HG02852 (cell line): ENCODE measurements at regions not wholly inside any gene's neighbourhood (a gene's known extent, or its start where the extent isn't known, plus 50 kb on each side); places are given as distances from the start of the nearest gene placed in this dataset.
A peak's percentile ranks its signal among the peaks of the same experiment; 100 is the strongest.

Experiments used
- ATAC-seq: cut with Tn5 transposase; IDR thresholded peaks from one replicate; pipeline ENCODE4 v1.9.1; 2021; ENCODE audit warnings: mild to moderate bottlenecking, moderate library complexity; ENCODE audit not compliant: unreplicated experiment

- no peak for ATAC-seq
Measured at GRCh38 chrX:51798701-51799100, 55.5 kb downstream of the GSPT2 start.

DNA sequence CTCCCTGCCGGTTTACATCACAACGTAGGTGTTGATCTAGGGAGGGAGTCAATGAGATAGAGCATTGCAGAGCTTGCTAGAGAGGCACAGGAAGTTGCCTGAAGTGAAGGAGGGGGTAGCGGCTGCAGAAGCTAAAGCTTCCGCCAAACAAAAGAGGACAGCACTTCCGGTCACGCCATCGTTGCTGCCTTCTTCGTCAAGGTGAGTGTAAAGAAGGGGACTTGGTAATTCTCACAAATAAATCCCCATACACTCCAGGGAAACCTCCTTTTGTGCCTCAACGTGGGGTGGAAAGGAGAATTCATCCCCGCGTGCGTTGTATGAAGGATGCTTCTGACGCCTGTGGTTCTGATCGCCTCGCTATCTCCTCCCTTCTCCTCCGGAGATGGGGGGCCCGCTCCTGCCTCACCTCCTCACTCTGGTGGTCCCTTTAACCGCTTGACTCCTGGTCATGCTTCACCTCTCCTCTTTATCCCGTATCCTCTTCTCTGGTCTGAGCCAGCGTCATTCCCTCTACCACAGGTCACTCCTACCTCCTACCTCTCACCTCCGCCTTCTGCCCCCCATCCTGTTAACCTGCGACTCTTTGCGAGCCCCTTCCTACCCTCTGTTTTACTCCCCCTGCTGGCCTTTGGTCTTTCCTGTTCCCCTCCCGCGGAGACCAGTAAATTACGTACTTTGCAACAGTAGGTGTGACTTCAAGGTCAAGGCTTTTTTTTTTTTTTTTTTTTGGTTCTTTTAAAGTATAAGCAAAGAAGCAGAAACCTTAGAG is 59.9 kb downstream of the GSPT2 start:
- peak; percentile 92 for ATAC-seq

DNA sequence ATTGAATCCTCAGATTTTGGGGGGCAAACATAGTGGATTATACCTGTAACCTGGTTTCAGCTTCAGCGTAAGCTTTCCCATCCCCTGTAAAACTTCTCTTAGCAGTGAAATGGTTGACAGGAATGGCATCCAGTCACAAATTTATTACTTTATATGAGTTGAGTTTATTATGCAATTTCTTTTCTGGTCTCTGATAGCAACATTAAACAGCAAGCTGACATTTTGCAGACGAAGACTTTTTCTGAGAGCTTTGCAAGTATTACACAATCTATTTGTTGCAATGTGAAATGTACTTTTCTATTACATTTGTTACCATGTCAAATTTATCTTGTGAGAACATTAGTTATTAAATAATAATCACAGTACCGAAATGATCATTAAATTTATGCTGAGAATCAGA is 60.6 kb downstream of the GSPT2 start:
- ATAC-seq, result no peak

DNA sequence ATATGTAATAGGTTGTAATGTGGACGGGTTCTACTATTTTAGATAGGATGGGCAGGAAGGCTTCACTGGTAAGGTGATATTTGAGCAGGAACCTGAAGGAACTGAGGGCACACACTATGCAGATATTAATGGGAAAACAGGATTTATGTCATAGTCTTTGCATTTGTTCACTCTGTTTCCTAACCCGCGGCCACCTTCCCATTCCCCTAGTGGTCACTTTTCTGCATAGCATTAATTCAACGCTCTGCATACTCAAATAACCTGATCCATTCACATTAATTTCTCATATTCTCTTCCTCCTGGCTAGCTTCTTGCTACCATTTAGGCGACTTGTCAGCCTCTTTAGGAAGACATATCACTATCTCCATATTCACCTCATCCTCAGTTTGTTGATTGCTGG is 61.5 kb downstream of the GSPT2 start:
- ATAC-seq, result no peak

DNA sequence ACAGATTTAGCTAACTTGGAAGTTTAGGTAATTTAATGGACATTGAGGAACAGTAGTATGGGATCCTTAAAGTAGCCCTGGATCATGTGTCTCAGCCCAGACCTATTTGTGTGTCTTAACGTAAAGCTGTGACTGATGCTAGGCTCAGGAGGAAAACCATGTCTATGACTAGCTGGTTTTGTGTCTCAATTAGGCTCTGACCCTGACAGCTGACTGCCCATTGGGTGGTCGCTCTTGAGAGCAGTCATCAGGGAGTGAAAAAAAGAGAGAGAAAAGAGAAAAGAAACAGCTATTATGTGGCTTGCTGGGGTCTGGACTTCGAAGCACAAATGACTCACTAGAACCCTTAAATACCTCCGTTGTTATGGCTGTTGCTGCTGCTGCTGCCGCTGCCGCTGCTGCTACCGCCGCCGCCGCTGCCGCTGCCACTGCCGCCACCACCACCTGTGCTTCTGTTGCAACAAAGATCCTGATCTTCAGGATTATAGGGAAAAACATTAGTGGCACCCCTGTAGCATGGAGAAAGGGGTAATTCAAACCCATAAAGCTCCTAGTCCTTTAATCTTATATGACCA is 70.7 kb downstream of the GSPT2 start:
- ATAC-seq, result no peak

DNA sequence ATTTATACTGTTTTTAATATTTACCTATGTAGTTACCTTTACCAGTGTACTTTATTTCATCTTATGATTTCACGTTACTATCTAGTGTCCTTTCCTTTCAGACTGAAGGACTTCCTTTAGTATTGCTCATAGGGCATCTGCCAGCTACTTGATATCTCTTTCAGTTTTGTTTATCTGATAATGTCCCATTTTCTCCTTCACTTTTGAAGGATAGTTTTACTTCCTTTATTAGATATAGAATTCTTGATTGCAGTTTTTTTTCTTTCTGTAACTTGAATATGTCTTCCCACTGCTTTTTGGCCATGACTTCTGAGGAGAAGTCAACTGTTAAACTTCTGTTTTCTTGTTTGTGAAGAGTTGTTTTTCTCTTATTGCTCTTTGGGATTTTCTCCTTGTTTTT is 69.4 kb upstream of the MAGED1 start:
- no peak for ATAC-seq

DNA sequence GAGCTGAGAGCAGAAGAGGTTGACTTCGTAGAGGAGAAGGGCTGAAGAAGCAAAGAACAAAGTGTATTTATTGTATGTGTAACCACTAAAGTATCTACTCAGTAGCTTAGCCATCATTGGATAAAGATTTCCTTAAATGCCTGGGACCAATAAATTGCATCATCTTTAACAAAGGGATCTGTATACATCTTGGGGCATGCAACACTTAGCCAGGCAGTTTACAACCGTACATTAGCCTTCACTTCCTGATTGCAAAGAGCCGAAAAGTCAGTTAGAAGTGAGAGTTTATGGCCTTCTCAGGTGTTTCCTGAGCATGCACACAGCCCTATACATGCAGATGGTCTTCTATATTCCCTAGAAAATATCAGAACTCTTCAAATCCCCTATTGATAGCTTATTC is 68.0 kb upstream of the MAGED1 start:
- no peak for ATAC-seq

DNA sequence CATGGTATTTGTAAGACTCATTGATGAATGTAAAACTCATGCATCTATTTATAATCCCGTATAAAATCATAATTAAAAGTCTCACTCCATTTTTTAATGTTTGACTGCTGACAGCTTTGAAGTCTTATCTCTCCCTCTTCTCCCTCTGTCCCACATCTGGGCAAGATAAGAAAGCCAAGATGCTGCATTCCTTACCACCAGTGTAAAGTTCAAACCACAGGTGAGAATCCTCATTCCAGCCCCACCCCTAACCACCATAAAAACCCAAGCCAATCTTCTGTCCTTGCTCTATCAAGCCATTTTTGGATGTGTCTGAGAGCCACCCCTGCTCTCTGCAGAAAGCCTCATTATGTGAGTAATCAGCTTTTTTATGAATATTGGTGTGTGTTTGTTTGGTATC is 59.3 kb upstream of the MAGED1 start:
- ATAC-seq, result no peak

- ATAC-seq, result no peak
Measured at GRCh38 chrX:51836823-51837222, 56.6 kb upstream of the MAGED1 start.

DNA sequence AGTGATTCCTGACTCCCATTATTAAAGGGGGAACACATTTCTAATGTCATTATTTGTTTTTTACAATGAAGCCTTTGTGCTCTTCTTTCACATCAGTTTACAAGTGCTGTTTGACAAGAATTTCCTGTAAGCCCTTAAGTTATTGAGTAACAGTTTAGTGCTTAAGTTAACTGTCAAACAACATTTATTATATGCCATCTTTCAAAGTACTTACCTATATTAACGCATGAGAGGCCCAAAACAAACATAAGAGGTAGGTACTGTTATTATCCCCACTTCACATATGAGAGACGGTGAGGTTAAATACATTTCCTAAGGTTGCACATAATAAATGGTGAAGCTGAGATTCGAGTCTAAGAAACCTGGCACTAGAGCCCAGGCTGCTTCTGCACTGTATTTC is 56.0 kb upstream of the MAGED1 start:
- no peak for ATAC-seq

DNA sequence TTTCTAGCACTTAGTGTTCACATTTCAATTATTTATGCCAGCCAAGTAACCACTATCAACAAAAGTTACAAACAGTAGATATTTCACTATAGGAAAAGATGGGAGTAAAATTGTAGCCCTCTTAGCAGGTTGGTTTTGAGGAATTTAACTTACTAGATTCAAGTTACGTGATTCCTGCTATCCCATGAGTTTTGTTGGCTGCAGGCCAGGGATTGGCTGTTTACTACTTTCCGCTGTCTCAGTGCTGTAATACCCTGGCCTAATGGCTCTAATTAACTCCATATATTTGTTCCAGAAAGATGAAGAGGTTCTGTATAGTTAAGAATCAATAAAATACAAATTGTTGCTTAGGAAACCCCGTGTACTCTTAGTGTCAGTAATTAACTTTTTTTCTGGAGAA is 55.5 kb upstream of the MAGED1 start:
- ATAC-seq, result no peak
